ENCODE measurements at regions not wholly inside any gene's neighbourhood (a gene's known extent, or its start where the extent isn't known, plus 50 kb on each side); places are given as distances from the start of the nearest gene placed in this dataset.

DNA sequence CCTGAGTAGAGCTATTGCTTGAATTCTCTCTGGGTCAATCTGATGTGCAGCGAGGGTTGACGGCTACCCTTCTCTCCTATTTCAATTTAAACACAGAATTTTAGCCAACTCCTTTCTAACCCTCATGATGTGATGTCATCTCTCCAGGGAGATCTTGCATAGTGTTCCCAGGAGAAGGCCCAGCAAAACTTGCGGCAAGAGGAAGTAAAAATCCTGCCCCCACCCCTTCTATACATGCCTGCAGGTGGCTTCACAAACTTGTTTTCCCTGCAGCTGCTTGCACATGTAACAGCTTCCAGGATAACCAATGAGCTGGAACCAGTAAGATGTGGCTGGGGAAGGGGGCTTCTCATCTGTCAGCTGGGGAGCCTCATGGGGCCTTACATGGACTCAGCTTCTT lies 169.3 kb upstream of the CDH4 start:
- no peak overlapping the region for H3K27ac ChIP-seq

DNA sequence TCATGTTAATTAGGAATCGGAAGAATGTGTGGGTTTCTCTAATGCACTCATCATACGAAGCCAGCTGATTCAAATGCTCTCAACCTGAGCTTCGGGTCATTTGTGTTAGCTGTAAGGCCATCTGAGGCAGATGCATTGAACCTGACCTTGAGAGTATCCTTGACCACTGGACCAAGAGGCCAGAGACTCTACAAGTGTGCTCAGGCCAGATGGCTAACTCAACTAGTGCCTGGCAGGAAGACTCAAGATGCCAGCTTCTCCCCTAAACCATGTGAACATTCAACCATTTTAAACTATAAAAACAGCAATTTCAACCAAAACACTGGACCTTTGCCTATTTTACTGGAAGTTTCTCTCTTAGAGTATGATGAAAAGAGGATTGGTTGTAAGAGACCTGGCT lies 168.6 kb upstream of the CDH4 start:
- TF ChIP-seq, protein P1, sequence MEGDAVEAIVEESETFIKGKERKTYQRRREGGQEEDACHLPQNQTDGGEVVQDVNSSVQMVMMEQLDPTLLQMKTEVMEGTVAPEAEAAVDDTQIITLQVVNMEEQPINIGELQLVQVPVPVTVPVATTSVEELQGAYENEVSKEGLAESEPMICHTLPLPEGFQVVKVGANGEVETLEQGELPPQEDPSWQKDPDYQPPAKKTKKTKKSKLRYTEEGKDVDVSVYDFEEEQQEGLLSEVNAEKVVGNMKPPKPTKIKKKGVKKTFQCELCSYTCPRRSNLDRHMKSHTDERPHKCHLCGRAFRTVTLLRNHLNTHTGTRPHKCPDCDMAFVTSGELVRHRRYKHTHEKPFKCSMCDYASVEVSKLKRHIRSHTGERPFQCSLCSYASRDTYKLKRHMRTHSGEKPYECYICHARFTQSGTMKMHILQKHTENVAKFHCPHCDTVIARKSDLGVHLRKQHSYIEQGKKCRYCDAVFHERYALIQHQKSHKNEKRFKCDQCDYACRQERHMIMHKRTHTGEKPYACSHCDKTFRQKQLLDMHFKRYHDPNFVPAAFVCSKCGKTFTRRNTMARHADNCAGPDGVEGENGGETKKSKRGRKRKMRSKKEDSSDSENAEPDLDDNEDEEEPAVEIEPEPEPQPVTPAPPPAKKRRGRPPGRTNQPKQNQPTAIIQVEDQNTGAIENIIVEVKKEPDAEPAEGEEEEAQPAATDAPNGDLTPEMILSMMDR (conservative IDR thresholded peaks at IDR 0.05): no peak
- no peak overlapping the region for H3K27ac ChIP-seq

More for the DNA sequence above, 169.3 kb upstream of the CDH4 start:
- TF ChIP-seq, protein P1 (conservative IDR thresholded peaks at IDR 0.05): no peak

DNA sequence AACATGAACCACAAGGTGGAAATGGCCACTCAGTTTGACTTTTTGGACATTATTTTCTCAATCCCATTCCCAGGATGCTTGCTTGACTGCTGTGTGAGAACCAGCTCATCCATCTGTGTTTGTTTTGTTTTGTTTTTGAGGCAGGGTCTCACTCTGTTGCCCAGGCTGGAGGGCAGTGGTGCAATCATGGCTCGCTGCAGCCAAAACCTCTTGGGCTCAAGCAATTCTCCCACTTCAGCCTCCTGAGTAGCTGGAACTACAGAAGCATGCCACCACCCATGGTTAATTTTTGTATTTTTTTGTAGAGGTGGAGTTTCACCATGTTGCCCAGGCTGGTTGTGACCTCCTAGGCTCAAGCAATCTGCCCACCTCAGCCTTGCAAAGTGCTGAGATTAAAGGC lies 166.0 kb upstream of the CDH4 start:
- H3K27ac ChIP-seq: no peak overlapping the region
- TF ChIP-seq, protein P1 (conservative IDR thresholded peaks at IDR 0.05): no peak

DNA sequence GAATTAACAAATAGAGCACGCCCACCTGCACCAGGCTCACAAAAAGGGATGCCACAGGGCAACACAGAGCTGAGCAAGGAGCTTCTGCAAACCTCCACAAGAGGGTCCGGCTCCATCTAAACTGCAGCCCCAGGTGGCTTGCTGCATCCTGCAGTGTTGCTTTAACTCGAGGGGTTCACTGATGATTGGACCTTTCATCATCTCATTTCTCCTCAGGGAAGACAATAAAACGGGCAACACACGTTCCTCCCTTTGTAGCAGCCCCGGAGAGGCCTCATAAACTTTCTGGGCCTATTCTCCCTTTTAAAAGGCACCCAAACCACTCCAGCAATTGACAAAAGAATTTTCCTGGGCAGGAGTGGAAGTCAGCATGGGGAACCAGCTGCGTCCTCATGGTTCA lies 161.5 kb upstream of the CDH4 start:
- TF ChIP-seq, protein P1 (conservative IDR thresholded peaks at IDR 0.05): no peak
- H3K27ac ChIP-seq: no peak overlapping the region

DNA sequence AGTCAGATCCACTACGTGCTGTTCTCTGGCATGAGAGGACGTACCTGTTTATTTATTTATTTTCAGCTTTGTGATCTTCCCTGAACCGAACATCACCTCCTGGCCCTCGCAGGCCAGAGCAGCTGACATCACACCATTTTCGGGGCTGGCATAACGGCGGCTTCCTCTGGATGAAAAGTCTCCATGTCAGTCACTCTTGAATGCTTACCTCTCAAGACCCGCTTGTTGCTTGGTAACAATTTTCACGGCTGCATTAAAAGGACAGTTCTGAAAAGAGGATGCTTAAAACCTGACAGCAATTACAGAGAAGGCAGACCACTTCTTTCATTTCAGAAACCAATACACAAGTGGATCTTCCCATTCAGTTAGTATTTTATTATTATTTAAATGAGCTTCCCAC lies 159.8 kb upstream of the CDH4 start:
- H3K27ac ChIP-seq: no peak overlapping the region
- TF ChIP-seq, protein P1 (conservative IDR thresholded peaks at IDR 0.05): no peak

DNA sequence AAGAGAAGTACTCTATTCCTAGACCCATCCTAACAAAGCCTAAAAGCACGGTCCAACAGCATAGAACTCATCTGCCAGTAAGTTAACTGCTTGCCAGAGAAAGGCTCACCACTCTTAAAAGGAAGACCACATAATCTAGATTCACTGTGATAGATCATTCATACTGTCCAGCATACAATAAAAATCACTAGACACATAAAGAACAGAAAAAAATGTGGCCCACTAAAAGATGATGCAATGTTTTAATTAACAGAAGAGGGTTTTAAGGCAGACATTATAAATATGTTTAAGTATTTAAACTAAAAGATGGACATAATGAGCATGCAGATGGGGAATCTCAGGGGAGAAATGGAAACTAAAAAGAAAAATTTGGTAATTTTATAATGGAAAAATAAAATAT lies 157.5 kb upstream of the CDH4 start:
- TF ChIP-seq, protein P1 (conservative IDR thresholded peaks at IDR 0.05): no peak
- no peak overlapping the region for H3K27ac ChIP-seq

DNA sequence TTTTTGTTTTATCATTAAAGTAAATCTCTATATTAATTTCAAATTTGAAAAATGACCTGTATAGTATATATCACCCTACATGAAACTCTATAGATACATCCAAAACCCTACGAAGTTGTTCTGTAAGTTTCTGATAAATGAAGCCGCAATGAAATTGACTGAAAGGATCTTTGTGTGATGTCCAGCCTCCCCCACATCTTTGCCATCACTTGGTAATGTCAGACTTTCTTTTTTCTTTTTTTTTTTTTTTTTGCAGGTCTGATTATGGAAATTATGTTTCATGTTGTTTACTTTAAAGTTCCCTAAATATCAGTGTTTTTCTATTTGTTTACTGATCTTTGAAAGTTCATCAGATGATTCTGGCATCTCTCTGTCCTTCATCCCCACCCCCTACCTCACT lies 155.6 kb upstream of the CDH4 start:
- TF ChIP-seq, protein P1 (conservative IDR thresholded peaks at IDR 0.05): no peak
- H3K27ac ChIP-seq: no peak overlapping the region

DNA sequence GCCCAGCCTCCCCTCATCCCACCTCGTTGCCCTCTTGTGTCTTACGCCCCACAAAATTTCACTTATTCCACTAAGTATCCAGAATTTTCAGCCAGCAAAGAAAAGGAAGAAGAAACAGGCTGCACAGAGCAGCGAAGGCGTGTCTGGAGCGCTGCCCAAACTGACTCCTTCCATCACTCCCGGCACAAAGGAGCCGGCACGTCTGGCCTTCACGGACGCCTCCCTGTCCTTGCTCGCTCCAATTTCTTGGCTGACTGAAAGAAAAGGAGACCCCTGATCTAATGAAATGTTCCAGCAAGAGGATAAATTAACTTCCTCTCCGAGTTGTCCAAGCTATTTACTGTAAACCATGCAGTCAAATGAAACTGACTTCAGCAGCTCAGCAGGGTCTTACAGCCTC lies 152.3 kb upstream of the CDH4 start:
- no peak overlapping the region for H3K27ac ChIP-seq
- TF ChIP-seq, protein P1 (conservative IDR thresholded peaks at IDR 0.05): no peak
